H9 (cell line): ENCODE measurements at regions not wholly inside any gene's neighbourhood (a gene's known extent, or its start where the extent isn't known, plus 50 kb on each side); places are given as distances from the start of the nearest gene placed in this dataset.

Source experiments
- DNase-seq: peaks from one replicate; pipeline ENCODE4 v3.0.0-alpha.2; 2017
- H2AFZ ChIP-seq: one replicate; pipeline ENCODE4 v1.6.1; 2013; ENCODE audit warnings: mild to moderate bottlenecking, low read length, control low read depth, moderate library complexity
- H2AK5ac ChIP-seq: 2 replicates; pipeline ENCODE4 v1.6.1; 2013; ENCODE audit warnings: low read length, control low read depth, mixed read lengths; ENCODE audit not compliant: insufficient read length
- H2BK120ac ChIP-seq: one replicate; pipeline ENCODE4 v1.6.1; 2013; ENCODE audit warnings: low read depth, mild to moderate bottlenecking, low read length, control low read depth, inconsistent platforms; ENCODE audit not compliant: poor library complexity, severe bottlenecking
- H2BK12ac ChIP-seq: 2 replicates; pipeline ENCODE4 v1.6.1; 2013; ENCODE audit warnings: low read length, control low read depth, mixed read lengths, low read depth; ENCODE audit not compliant: insufficient read length
- H2BK15ac ChIP-seq: 2 replicates; pipeline ENCODE4 v1.6.1; 2013; ENCODE audit warnings: low read depth, low read length, control low read depth
- H2BK20ac ChIP-seq: one replicate; pipeline ENCODE4 v1.6.1; 2013; ENCODE audit warnings: low read depth, mild to moderate bottlenecking, low read length, control low read depth, inconsistent platforms; ENCODE audit not compliant: poor library complexity, severe bottlenecking
- H2BK5ac ChIP-seq: 2 replicates; pipeline ENCODE4 v1.6.1; 2013; ENCODE audit warnings: low read length, control low read depth, mixed read lengths; ENCODE audit not compliant: insufficient read length
- H3K14ac ChIP-seq: 2 replicates; pipeline ENCODE4 v1.6.1; 2013; ENCODE audit warnings: low read length, control low read depth; ENCODE audit not compliant: insufficient read depth
- H3K18ac ChIP-seq: 2 replicates; pipeline ENCODE4 v1.6.1; 2013; ENCODE audit warnings: low read depth, mild to moderate bottlenecking, mixed read lengths, low read length, control low read depth; ENCODE audit not compliant: insufficient read length
- H3K23ac ChIP-seq: 2 replicates; pipeline ENCODE4 v1.6.1; 2013; ENCODE audit warnings: low read length, control low read depth, mixed read lengths, low read depth; ENCODE audit not compliant: insufficient read length
- H3K23me2 ChIP-seq: 2 replicates; pipeline ENCODE4 v1.6.1; 2013; ENCODE audit warnings: low read depth, mild to moderate bottlenecking, mixed read lengths, low read length, control low read depth; ENCODE audit not compliant: insufficient read length, poor library complexity, severe bottlenecking
- H3K27ac ChIP-seq: 2 replicates; pipeline ENCODE4 v1.5.1; 2013; ENCODE audit warnings: low read length, control low read depth, mixed read lengths, low read depth; ENCODE audit not compliant: insufficient read length
- H3K27me3 ChIP-seq: 2 replicates; pipeline ENCODE4 v1.6.1; 2013; ENCODE audit warnings: low read length, control low read depth, inconsistent platforms; ENCODE audit not compliant: insufficient read depth
- H3K4ac ChIP-seq: 2 replicates; pipeline ENCODE4 v1.6.1; 2013; ENCODE audit warnings: low read depth, mild to moderate bottlenecking, control low read depth, inconsistent platforms, low read length, moderate library complexity
- H3K4me1 ChIP-seq: 2 replicates; pipeline ENCODE4 v1.6.1; 2013; ENCODE audit warnings: low read length, control low read depth, inconsistent platforms; ENCODE audit not compliant: insufficient read depth
- H3K4me2 ChIP-seq: 2 replicates; pipeline ENCODE4 v1.6.1; 2013; ENCODE audit warnings: low read length, control low read depth, mixed read lengths; ENCODE audit not compliant: insufficient read length, insufficient read depth
- H3K56ac ChIP-seq: 2 replicates; pipeline ENCODE4 v1.6.1; 2013; ENCODE audit warnings: low read depth, mild to moderate bottlenecking, mixed read lengths, low read length, control low read depth; ENCODE audit not compliant: insufficient read length
- H3K79me1 ChIP-seq: 2 replicates; pipeline ENCODE4 v1.6.1; 2013; ENCODE audit warnings: low read depth, mild to moderate bottlenecking, moderate library complexity, low read length, control low read depth, inconsistent platforms; ENCODE audit not compliant: insufficient read depth, poor library complexity, severe bottlenecking
- H3K79me2 ChIP-seq: 2 replicates; pipeline ENCODE4 v1.6.1; 2013; ENCODE audit warnings: low read length, control low read depth, inconsistent platforms; ENCODE audit not compliant: insufficient read depth
- H3K9ac ChIP-seq: 2 replicates; pipeline ENCODE4 v1.6.1; 2013; ENCODE audit warnings: low read length, control low read depth, mixed read lengths; ENCODE audit not compliant: insufficient read length; ENCODE audit errors: extremely low read depth
- H3K9me3 ChIP-seq: one replicate; pipeline ENCODE4 v1.6.1; 2013; ENCODE audit warnings: low read depth, low read length, inconsistent platforms; ENCODE audit not compliant: control insufficient read depth
- H3T11ph ChIP-seq: one replicate; pipeline ENCODE4 v1.6.1; 2013; ENCODE audit warnings: mild to moderate bottlenecking, low read length, control low read depth, inconsistent platforms
- H4K20me1 ChIP-seq: one replicate; pipeline ENCODE4 v1.6.1; 2013; ENCODE audit not compliant: control insufficient read depth, insufficient read length, insufficient read depth
- H4K5ac ChIP-seq: 2 replicates; pipeline ENCODE4 v1.6.1; 2013; ENCODE audit warnings: low read depth, mild to moderate bottlenecking, mixed read lengths, low read length, control low read depth; ENCODE audit not compliant: insufficient read length
- H4K8ac ChIP-seq: replicated peaks from 2 replicates; pipeline ENCODE4 v1.6.1; 2013; ENCODE audit warnings: low read length, control low read depth, mixed read lengths, low read depth; ENCODE audit not compliant: insufficient read length
- H4K91ac ChIP-seq: 2 replicates; pipeline ENCODE4 v1.6.1; 2013; ENCODE audit warnings: low read depth, mild to moderate bottlenecking, moderate library complexity, mixed read lengths, low read length, control low read depth; ENCODE audit not compliant: insufficient read length
- H3K27ac Mint-ChIP-seq, 3 experiments: 2 replicates in 2 of 3; 3 replicates in 1 of 3; pipeline ENCODE4 v1.8.0; 2020 to 2021; ENCODE audit warnings: mixed read lengths in 3 of 3, mild to moderate bottlenecking in 1 of 3, moderate library complexity in 1 of 3
- H3K27me3 Mint-ChIP-seq: 2 replicates; pipeline ENCODE4 v1.8.0; 2021; ENCODE audit warnings: low read depth, mild to moderate bottlenecking, moderate library complexity, mixed read lengths
- H3K36me3 Mint-ChIP-seq, 3 experiments: 2 replicates in 2 of 3; 3 replicates in 1 of 3; pipeline ENCODE4 v1.8.0; 2020 to 2021; ENCODE audit warnings: low read depth in 3 of 3, mixed read lengths in 3 of 3; ENCODE audit not compliant: insufficient read depth in 1 of 3
- H3K4me1 Mint-ChIP-seq, 2 experiments: 2 replicates each; pipeline ENCODE4 v1.8.0; 2020; ENCODE audit warnings: mixed read lengths in 2 of 2
- H3K4me3 Mint-ChIP-seq, 2 experiments: 2 replicates in 1 of 2; 3 replicates in 1 of 2; pipeline ENCODE4 v1.8.0; 2020 to 2021; ENCODE audit warnings: mild to moderate bottlenecking in 2 of 2, mixed read lengths in 2 of 2, moderate library complexity in 1 of 2
- H3K9me3 Mint-ChIP-seq, 2 experiments: 2 replicates in 1 of 2; 3 replicates in 1 of 2; pipeline ENCODE4 v1.8.0; 2020; ENCODE audit warnings: mild to moderate bottlenecking in 2 of 2, mixed read lengths in 2 of 2, moderate library complexity in 1 of 2
- CTCF ChIP-seq: fragments of 200-600 bp; sonication (generic); conservative IDR thresholded peaks from 3 replicates; pipeline ENCODE4 v1.8.0; 2021; ENCODE audit warnings: antibody characterized with exemption, mild to moderate bottlenecking
- WGBS: extraction: QIAGEN DNeasy Blood & Tissue Kit; methylation state at CpG from one replicate; pipeline ENCODE4 v1.1.7; 2013; ENCODE audit warnings: missing lambda C conversion rate, low lambda C conversion rate, mixed read lengths; ENCODE audit not compliant: insufficient read length; ENCODE audit errors: extremely low coverage; 5-methylcytosine and 5-hydroxymethylcytosine counted together

- H3K4me1 Mint-ChIP-seq: peaks cover 3 to 6% of the 10 kb centered on the region in 2 experiments; a peak in 3 of 4 replicates
- no peaks in the 10 kb centered on the region for H3K9me3 Mint-ChIP-seq
- Histone ChIP-seq H3K14ac (no peak overlapping the region), H3K4ac (no peak overlapping the region), H3T11ph (no peak overlapping the region), H4K91ac (no peak overlapping the region), H2BK20ac (no peak overlapping the region), H3K79me1 (no peaks in the 10 kb centered on the region), H2BK12ac (no peak overlapping the region), H3K18ac (no peak overlapping the region), H2BK120ac (no peak overlapping the region), H4K8ac (no peak overlapping the region), H2BK15ac (no peak overlapping the region), H3K56ac (no peak overlapping the region), H3K9ac (no peak overlapping the region), H4K5ac (no peak overlapping the region), H3K4me2 (no peak overlapping the region), H3K9me3 (no peaks in the 10 kb centered on the region), H2BK5ac (no peak overlapping the region), H4K20me1 (no peaks in the 10 kb centered on the region), H3K4me1 (no peaks in the 10 kb centered on the region), H3K27ac (no peak overlapping the region), H2AK5ac (no peak overlapping the region), H3K27me3 (no peaks in the 10 kb centered on the region), H2AFZ (no peak overlapping the region), H3K79me2 (no peaks in the 10 kb centered on the region), H3K23ac (no peak overlapping the region), H3K23me2 (no peaks in the 10 kb centered on the region)
- WGBS: no CpG with 5 or more reads among the region's 12 CpGs
- TF ChIP-seq CTCF: no peak; the same call in 2 of the 3 replicates
- H3K27ac Mint-ChIP-seq: no peak overlapping the region; a peak in 1 of 7 replicates
- no peak overlapping the region for H3K4me3 Mint-ChIP-seq
- H3K27me3 Mint-ChIP-seq: peaks cover 2% of the 10 kb centered on the region; the same call in 1 of the 2 replicates
- DNase-seq: peak; percentile 34
- H3K36me3 Mint-ChIP-seq: no peaks in the 10 kb centered on the region
Measured at GRCh38 chr16:50996166-50996829, 154.8 kb downstream of the SALL1 start.
